Endothelial cell of umbilical vein (primary cell): ENCODE measurements at regions not wholly inside any gene's neighbourhood (a gene's known extent, or its start where the extent isn't known, plus 50 kb on each side); places are given as distances from the start of the nearest gene placed in this dataset.

Experiments used
- BruUV-seq: library from RNA; stranded (reverse); fragments of 400-500 nt; replicated peaks from 2 replicates; lab custom pipeline; 2021; lab: Mats Ljungman, UMichigan
- CTCF ChIA-PET: fragments of 300-600, 350-600 bp; sonication (Branson Sonifier 250); formaldehyde crosslinking; loops from one replicate; lab custom pipeline; 2021; ENCODE audit warnings: antibody characterized with exemption, inconsistent platforms; lab: Charles Lee
- POLR2A ChIA-PET: fragments of 300-600, 350-600 bp; sonication (Branson Sonifier 250); formaldehyde crosslinking; loops from one replicate; lab custom pipeline; 2021; ENCODE audit warnings: antibody characterized with exemption, inconsistent platforms; lab: Charles Lee
- DNase-seq: peaks from one replicate; pipeline ENCODE4 v3.0.0-alpha.2; 2011; ENCODE audit warnings: low read depth, low spot score
- FAIRE-seq: peaks from 2 replicates; lab custom pipeline; 2011; peaks lifted over from hg19 to GRCh38; lab: Jason Lieb, UNC
- H2AFZ ChIP-seq: 2 replicates; pipeline ENCODE4 v1.6.0; 2012; ENCODE audit warnings: low read depth, low read length, control low read depth, inconsistent platforms
- H3K27ac ChIP-seq: 2 replicates; pipeline ENCODE4 v1.5.1; 2011; ENCODE audit warnings: low read depth, mild to moderate bottlenecking, control low read depth, low read length, moderate library complexity; ENCODE audit not compliant: insufficient read depth
- H3K27me3 ChIP-seq, 2 experiments: 2 replicates each; pipeline versions ENCODE4 v1.6.0 to v1.6.1; 2011; ENCODE audit warnings: low read length in 2 of 2, mixed read lengths in 1 of 2; ENCODE audit not compliant: control insufficient read depth in 2 of 2, insufficient read depth in 2 of 2
- H3K36me3 ChIP-seq, 2 experiments: 2 replicates in 1 of 2; 3 replicates in 1 of 2; pipeline ENCODE4 v1.5.1; 2011; ENCODE audit warnings: low read length in 2 of 2, mild to moderate bottlenecking in 1 of 2, moderate library complexity in 1 of 2; ENCODE audit not compliant: control insufficient read depth in 2 of 2, insufficient read depth in 2 of 2; ENCODE audit errors: extremely low read depth in 1 of 2
- H3K4me1 ChIP-seq: 3 replicates; pipeline ENCODE4 v1.5.1; 2011; ENCODE audit warnings: mild to moderate bottlenecking, low read length; ENCODE audit not compliant: control insufficient read depth, insufficient read depth; ENCODE audit errors: extremely low read depth
- H3K4me2 ChIP-seq: 2 replicates; pipeline ENCODE4 v1.6.1; 2011; ENCODE audit warnings: low read length, control low read depth, mixed read lengths; ENCODE audit not compliant: insufficient read depth
- H3K4me3 ChIP-seq, 3 experiments: fragments of 200-600 bp in 1 of 3; sonication (generic), shearing (Covaris generic) in 1 of 3; replicated peaks in 1 of 3; 2 replicates each; pipeline ENCODE4 v1.5.1; 2011 to 2016; ENCODE audit warnings: control low read depth in 3 of 3, low read length in 3 of 3, mild to moderate bottlenecking in 2 of 3, inconsistent platforms in 1 of 3, low read depth in 1 of 3, moderate library complexity in 1 of 3; ENCODE audit not compliant: insufficient read depth in 1 of 3
- H3K79me2 ChIP-seq: 2 replicates; pipeline ENCODE4 v1.6.0; 2012; ENCODE audit warnings: low read length, inconsistent platforms; ENCODE audit not compliant: control insufficient read depth, insufficient read depth
- H3K9ac ChIP-seq: replicated peaks from 2 replicates; pipeline ENCODE3; 2011; ENCODE audit warnings: low read length, control low read depth; ENCODE audit not compliant: insufficient read depth; ENCODE audit errors: extremely low read depth
- H3K9me1 ChIP-seq: replicated peaks from 3 replicates; pipeline ENCODE4 v1.6.0; 2011; ENCODE audit warnings: mild to moderate bottlenecking, low read length; ENCODE audit not compliant: control insufficient read depth, insufficient read depth; ENCODE audit errors: extremely low read depth
- H3K9me3 ChIP-seq: replicated peaks from 2 replicates; pipeline ENCODE4 v1.5.1; 2012; ENCODE audit warnings: low read length, inconsistent platforms; ENCODE audit not compliant: control insufficient read depth, insufficient read depth
- H4K20me1 ChIP-seq: replicated peaks from 2 replicates; pipeline ENCODE3; 2011; ENCODE audit warnings: mild to moderate bottlenecking, low read length; ENCODE audit not compliant: control insufficient read depth, insufficient read depth; ENCODE audit errors: extremely low read depth
- EZH2 ChIP-seq: IDR thresholded peaks from 2 replicates; pipeline ENCODE4 v1.6.1; 2012; ENCODE audit warnings: borderline replicate concordance, low read depth, mild to moderate bottlenecking, moderate library complexity, low read length, inconsistent platforms; ENCODE audit not compliant: severe bottlenecking
- FOS ChIP-seq: IDR thresholded peaks from 2 replicates; pipeline ENCODE4 v1.6.1; 2011; ENCODE audit warnings: mild to moderate bottlenecking, low read length, moderate library complexity, borderline replicate concordance; ENCODE audit not compliant: insufficient read depth
- GATA2 ChIP-seq: IDR thresholded peaks from 2 replicates; pipeline ENCODE4 v1.7.0; 2011; ENCODE audit warnings: low read depth, mild to moderate bottlenecking, moderate library complexity, mixed read lengths, low read length; ENCODE audit not compliant: insufficient read length, insufficient read depth
- JUN ChIP-seq: IDR thresholded peaks from 2 replicates; pipeline ENCODE4 v1.6.1; 2011; ENCODE audit warnings: borderline replicate concordance, low read depth; ENCODE audit not compliant: insufficient read length, insufficient read depth
- MYC ChIP-seq: IDR thresholded peaks from one replicate; pipeline ENCODE4 v1.6.1; 2011; ENCODE audit warnings: mild to moderate bottlenecking, low read depth, low read length
- POLR2A ChIP-seq: IDR thresholded peaks from 2 replicates; pipeline ENCODE4 v1.6.1; 2012; ENCODE audit warnings: low read depth, mild to moderate bottlenecking, control low read depth, low read length
- POLR2AphosphoS5 ChIP-seq: IDR thresholded peaks from 2 replicates; pipeline ENCODE4 v1.6.1; 2012; ENCODE audit warnings: low read depth, mild to moderate bottlenecking, control low read depth, low read length, moderate library complexity; ENCODE audit not compliant: insufficient read depth
- dilution Hi-C: fragments of 300-500 bp; cut with MboI; formaldehyde crosslinking; loops from one replicate; pipeline ENCODE4 v1.15.0; 2019; ENCODE audit warnings: low sequenced_read_pairs; ENCODE audit not compliant: extremely low pct_ligation_motif_present
- intact Hi-C: fragments of 100-400 bp; cut with micrococcal nuclease; formaldehyde crosslinking; loops from one replicate; pipeline ENCODE4 v1.10.0; 2022
- TF ChIP-seq, protein P1 (sequence below): IDR thresholded peaks from 2 replicates; pipeline ENCODE4 v1.6.1; 2011; ENCODE audit not compliant: insufficient read depth, insufficient read length
- TF ChIP-seq, protein P2 (sequence below), 2 donors: IDR thresholded peaks; 1 replicate in 1 of 2; 2 replicates in 1 of 2; pipeline ENCODE4 v1.5.1; 2011; ENCODE audit warnings: low read length in 2 of 2, mild to moderate bottlenecking in 2 of 2, moderate library complexity in 2 of 2, control low read depth in 1 of 2, inconsistent platforms in 1 of 2, low read depth in 1 of 2; ENCODE audit not compliant: insufficient read depth in 1 of 2; ENCODE audit errors: extremely low read depth in 1 of 2

DNA sequence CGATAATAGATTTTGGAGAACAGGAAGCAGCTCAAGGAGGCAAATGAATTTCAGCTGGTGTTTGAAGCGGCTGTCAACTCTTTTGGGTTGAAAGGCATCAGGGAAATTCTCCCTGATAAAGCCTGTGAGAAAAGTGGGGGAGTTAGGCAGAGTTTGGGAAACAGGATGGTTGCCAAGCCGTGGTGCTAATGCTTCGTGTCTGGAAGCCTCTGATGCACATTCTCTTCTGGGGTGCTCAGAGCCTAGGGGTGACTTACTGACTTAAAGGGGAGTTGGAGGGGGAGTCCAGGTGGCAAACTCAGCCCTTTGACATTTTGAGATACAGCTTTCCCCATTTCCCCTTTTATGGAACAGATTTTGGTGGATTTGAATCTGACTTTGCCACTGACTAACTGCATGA, 202.5 kb upstream of the CLINT1 start:
- no peak for FAIRE-seq
- no peaks in the 10 kb centered on the region for H3K4me1 ChIP-seq
- POLR2A ChIA-PET: no interaction called here
- H3K27me3 ChIP-seq: no peaks in the 10 kb centered on the region
- intact Hi-C loops: no loop called here
- H3K27ac ChIP-seq: no peak overlapping the region
- no peak overlapping the region for H3K4me3 ChIP-seq
- no peaks in the 10 kb centered on the region for H3K9me3 ChIP-seq
- no peaks in the 10 kb centered on the region for H3K9me1 ChIP-seq
- H3K79me2 ChIP-seq: no peaks in the 10 kb centered on the region
- TF ChIP-seq POLR2AphosphoS5 (no peak), EZH2 (no peak), GATA2 (no peak), POLR2A (no peak), JUN (no peak)
- CTCF ChIA-PET: interaction anchor here (1.1 to 3.4 kb wide), 3 partner anchors 9 to 1045 kb away, joined by 3 to 26 read pairs (median 4); no protein-coding TSS in a partner anchor
- no peak overlapping the region for H2AFZ ChIP-seq
- no peaks in the 10 kb centered on the region for H4K20me1 ChIP-seq
- no peak for DNase-seq
- no peak overlapping the region for H3K4me2 ChIP-seq
- no peak overlapping the region for H3K9ac ChIP-seq
- BruUV-seq: no TSS peak
- dilution Hi-C loops: no loop called here
- H3K36me3 ChIP-seq: no peaks in the 10 kb centered on the region

DNA sequence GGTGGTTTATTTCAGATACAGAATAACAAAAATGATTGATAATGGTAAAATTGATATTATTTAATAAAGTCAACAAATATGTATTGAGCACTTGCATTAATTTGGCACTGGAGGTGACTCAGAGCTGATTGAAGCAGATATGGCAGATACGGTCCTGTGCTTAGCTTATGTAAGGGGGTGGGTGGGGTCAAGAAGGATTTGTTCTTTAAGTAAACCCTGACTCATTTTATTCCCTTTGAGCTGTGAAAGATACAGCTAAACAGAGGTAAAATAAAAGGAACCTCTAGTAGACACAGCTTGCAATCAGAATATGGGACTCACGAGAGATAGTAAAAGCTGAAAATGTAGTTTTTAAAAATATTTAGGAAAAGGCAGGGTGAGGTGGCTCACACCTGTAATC, 201.3 kb upstream of the CLINT1 start:
- DNase-seq (no peak), FAIRE-seq (no peak)
- dilution Hi-C loops (no loop called here), intact Hi-C loops (no loop called here)
- Histone ChIP-seq H3K36me3 (no peaks in the 10 kb centered on the region), H3K27ac (no peak overlapping the region), H3K79me2 (no peaks in the 10 kb centered on the region), H3K4me1 (no peaks in the 10 kb centered on the region), H3K9me3 (no peaks in the 10 kb centered on the region), H3K4me3 (no peak overlapping the region), H4K20me1 (no peaks in the 10 kb centered on the region), H3K4me2 (no peak overlapping the region), H3K9ac (no peak overlapping the region), H3K27me3 (no peaks in the 10 kb centered on the region), H2AFZ (no peak overlapping the region), H3K9me1 (no peaks in the 10 kb centered on the region)
- TF ChIP-seq MYC (no peak), JUN (no peak), GATA2 (no peak), POLR2AphosphoS5 (no peak), EZH2 (no peak), FOS (no peak), POLR2A (no peak)
- TF ChIP-seq, protein P1, sequence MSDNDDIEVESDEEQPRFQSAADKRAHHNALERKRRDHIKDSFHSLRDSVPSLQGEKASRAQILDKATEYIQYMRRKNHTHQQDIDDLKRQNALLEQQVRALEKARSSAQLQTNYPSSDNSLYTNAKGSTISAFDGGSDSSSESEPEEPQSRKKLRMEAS: no peak
- TF ChIP-seq, protein P2, sequence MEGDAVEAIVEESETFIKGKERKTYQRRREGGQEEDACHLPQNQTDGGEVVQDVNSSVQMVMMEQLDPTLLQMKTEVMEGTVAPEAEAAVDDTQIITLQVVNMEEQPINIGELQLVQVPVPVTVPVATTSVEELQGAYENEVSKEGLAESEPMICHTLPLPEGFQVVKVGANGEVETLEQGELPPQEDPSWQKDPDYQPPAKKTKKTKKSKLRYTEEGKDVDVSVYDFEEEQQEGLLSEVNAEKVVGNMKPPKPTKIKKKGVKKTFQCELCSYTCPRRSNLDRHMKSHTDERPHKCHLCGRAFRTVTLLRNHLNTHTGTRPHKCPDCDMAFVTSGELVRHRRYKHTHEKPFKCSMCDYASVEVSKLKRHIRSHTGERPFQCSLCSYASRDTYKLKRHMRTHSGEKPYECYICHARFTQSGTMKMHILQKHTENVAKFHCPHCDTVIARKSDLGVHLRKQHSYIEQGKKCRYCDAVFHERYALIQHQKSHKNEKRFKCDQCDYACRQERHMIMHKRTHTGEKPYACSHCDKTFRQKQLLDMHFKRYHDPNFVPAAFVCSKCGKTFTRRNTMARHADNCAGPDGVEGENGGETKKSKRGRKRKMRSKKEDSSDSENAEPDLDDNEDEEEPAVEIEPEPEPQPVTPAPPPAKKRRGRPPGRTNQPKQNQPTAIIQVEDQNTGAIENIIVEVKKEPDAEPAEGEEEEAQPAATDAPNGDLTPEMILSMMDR (IDR thresholded peaks at IDR 0.05; ENCODE audit: extremely low read depth in 1 of 2, insufficient read depth in 1 of 2, low read depth in 1 of 2, low read length in 2 of 2): no peak
- no TSS peak for BruUV-seq
- ChIA-PET CTCF (interaction anchor here (0.8 to 3.4 kb wide), 3 partner anchors 9 to 15 kb away, joined by 3 to 26 read pairs (median 5); no protein-coding TSS in a partner anchor), POLR2A (no interaction called here)
